Spinal cord (tissue), 9 donors: ENCODE measurements at regions not wholly inside any gene's neighbourhood (a gene's known extent, or its start where the extent isn't known, plus 50 kb on each side); places are given as distances from the start of the nearest gene placed in this dataset.
"Not testable (repeated sequence)": the region's sequence is repeated elsewhere in the genome, so short reads cannot be mapped to it uniquely, and the experiment has no call there.

Experiments used
- DNase-seq, 6 donors: peaks; one replicate each; pipeline versions ENCODE4 v3.0.0 to v3.0.0-alpha.2; 2013 to 2015; ENCODE audit warnings: low spot score in 6 of 6, low read depth in 4 of 6
- H3K27ac ChIP-seq: one replicate; pipeline ENCODE4 v1.5.1; 2013; ENCODE audit warnings: low read depth, low read length, control low read depth
- H3K27me3 ChIP-seq: one replicate; pipeline ENCODE4 v1.6.1; 2013; ENCODE audit warnings: low read length; ENCODE audit not compliant: control insufficient read depth, insufficient read depth
- H3K36me3 ChIP-seq: one replicate; pipeline ENCODE4 v1.6.1; 2013; ENCODE audit warnings: low read length; ENCODE audit not compliant: control insufficient read depth, insufficient read depth
- H3K4me1 ChIP-seq: one replicate; pipeline ENCODE4 v1.6.1; 2013; ENCODE audit warnings: low read length; ENCODE audit not compliant: control insufficient read depth, insufficient read depth
- H3K4me3 ChIP-seq: one replicate; pipeline ENCODE4 v1.5.1; 2013; ENCODE audit warnings: low read depth, low read length, control low read depth
- H3K9me3 ChIP-seq: one replicate; pipeline ENCODE4 v1.6.1; 2013; ENCODE audit warnings: low read length; ENCODE audit not compliant: control insufficient read depth, insufficient read depth
- WGBS: methylation state at CpG from one replicate; pipeline ENCODE4 v1.1.5; 2013; ENCODE audit warnings: missing lambda C conversion rate; ENCODE audit not compliant: insufficient coverage; 5-methylcytosine and 5-hydroxymethylcytosine counted together
- donor health status: healthy.

DNA sequence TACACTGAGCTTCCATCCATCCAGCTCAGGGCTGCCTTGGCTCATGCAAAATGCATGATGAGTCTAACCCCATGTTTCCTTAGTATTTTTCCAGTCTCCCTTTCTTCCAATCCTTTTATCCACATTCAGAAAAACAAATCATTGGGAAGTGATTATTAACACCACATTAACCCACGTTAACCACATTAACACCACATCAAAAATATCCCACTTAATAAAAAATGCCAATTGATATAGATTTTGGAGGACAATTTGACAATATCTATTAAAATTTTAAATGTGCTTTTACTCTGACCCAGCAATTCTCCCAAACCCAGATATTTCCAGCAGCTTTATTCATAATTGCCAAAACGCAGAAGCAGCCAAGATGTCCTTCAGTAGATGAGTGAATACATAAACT lies 75.6 kb upstream of the SRD5A3 start:
- no peaks in the 10 kb centered on the region for H3K27me3 ChIP-seq
- H3K4me1 ChIP-seq = no peaks in the 10 kb centered on the region
- no peak overlapping the region for H3K27ac ChIP-seq
- no peak for DNase-seq
- H3K9me3 ChIP-seq = no peaks in the 10 kb centered on the region
- no peak overlapping the region for H3K4me3 ChIP-seq
- no CpG with 5 or more reads among the region's 2 CpGs for WGBS
- no peaks in the 10 kb centered on the region for H3K36me3 ChIP-seq

- no peaks in the 10 kb centered on the region for H3K9me3 ChIP-seq
- no peak overlapping the region for H3K27ac ChIP-seq
- DNase-seq = no peak
- H3K4me3 ChIP-seq = no peak overlapping the region
- no peaks in the 10 kb centered on the region for H3K4me1 ChIP-seq
- H3K36me3 ChIP-seq = no peaks in the 10 kb centered on the region
- no peaks in the 10 kb centered on the region for H3K27me3 ChIP-seq
- no CpG with 5 or more reads among the region's 2 CpGs for WGBS
Observed at GRCh38 chr4:55272102-55272501, 73.9 kb upstream of the SRD5A3 start.

GRCh38 chr4:55272589-55272988 lies 73.5 kb upstream of the SRD5A3 start:
- DNase-seq = peak in 1 of 6 donors; percentile 35
- no peaks in the 10 kb centered on the region for H3K36me3 ChIP-seq
- WGBS = 86% methylated on average over 4 of the region's 8 CpGs

DNA sequence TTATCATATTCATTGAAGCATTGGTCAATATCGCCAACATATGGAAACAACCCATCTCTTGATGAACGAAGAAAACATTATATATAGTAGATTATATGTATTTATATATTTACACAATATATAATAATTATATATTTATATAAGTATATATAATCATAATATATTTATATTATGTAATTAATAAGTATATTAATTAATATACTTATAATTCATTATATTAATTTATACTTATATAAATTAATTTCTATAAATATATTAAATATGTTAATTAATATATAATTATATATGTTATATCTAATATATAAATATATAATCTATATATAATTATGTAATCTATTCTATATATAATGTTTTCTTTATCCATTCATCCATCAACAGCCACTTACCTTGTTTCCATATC lies 69.0 kb upstream of the SRD5A3 start:
- H3K27me3 ChIP-seq = no peaks in the 10 kb centered on the region
- no peak overlapping the region for H3K4me3 ChIP-seq
- H3K27ac ChIP-seq = no peak overlapping the region
- no peaks in the 10 kb centered on the region for H3K36me3 ChIP-seq
- no peak for DNase-seq
- no CpG with 5 or more reads among the region's 2 CpGs for WGBS
- no peaks in the 10 kb centered on the region for H3K4me1 ChIP-seq
- H3K9me3 ChIP-seq = no peaks in the 10 kb centered on the region

More at GRCh38 chr4:55272589-55272988, 73.5 kb upstream of the SRD5A3 start:
- no peak overlapping the region for H3K4me3 ChIP-seq
- H3K4me1 ChIP-seq = no peaks in the 10 kb centered on the region
- no peak overlapping the region for H3K27ac ChIP-seq
- no peaks in the 10 kb centered on the region for H3K27me3 ChIP-seq
- no peaks in the 10 kb centered on the region for H3K9me3 ChIP-seq

GRCh38 chr4:55278316-55278715 lies 67.7 kb upstream of the SRD5A3 start:
- no peak overlapping the region for H3K27ac ChIP-seq
- H3K9me3 ChIP-seq = no peaks in the 10 kb centered on the region
- no peaks in the 10 kb centered on the region for H3K4me1 ChIP-seq
- DNase-seq = no peak
- no CpG with 5 or more reads among the region's 1 CpG for WGBS
- H3K27me3 ChIP-seq = no peaks in the 10 kb centered on the region
- H3K36me3 ChIP-seq = no peaks in the 10 kb centered on the region
- no peak overlapping the region for H3K4me3 ChIP-seq

DNA sequence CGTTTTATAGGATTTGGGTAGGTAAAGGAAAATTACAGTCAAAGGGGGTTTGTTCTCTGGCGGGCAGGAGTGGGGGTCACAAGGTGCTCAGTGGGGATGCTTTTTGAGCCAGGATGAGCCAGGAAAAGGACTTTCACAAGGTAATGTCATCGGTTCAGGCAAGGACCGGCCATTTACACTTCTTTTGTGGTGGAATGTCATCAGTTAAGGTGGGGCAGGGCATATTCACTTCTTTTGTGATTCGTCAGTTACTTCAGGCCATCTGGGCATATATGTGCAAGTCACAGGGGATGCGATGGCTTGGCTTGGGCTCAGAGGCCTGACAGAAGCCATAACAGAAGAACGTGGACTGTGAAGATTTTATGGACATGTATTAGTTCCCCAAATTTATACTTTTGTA lies 65.6 kb upstream of the SRD5A3 start:
- not testable (repeated sequence) for H3K27ac ChIP-seq, H3K4me3 ChIP-seq, H3K36me3 ChIP-seq, H3K27me3 ChIP-seq, H3K9me3 ChIP-seq, DNase-seq, H3K4me1 ChIP-seq
- 46% methylated on average over 2 of the region's 7 CpGs for WGBS

DNA sequence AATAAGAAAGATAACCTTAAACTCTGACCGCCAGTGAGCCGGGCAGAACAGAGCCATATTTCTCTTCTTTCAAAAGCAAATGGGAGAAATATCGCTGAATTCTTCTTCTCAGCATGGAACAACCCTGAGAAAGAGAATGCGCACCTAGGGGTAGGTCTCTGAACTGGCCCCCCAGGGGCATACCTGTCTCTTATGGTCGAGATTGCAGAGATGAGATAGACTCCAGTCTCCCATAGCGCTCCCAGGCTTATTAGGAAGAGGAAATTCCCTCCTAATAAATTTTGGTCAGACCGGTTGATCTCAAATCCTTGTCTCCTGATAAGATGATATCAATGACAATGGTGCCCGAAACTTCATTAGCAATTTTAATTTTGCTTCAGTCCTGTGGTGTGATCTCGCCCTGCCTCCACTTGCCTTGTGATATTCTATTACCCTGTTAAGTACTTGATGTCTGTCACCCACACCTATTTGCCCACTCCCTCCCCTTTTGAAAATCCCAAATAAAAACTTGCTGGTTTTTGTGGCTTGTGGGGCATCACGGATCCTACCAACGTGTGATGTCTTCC lies 64.8 kb upstream of the SRD5A3 start:
- WGBS = 60% methylated on average over 3 of the region's 11 CpGs
- not testable (repeated sequence) for DNase-seq, H3K27me3 ChIP-seq, H3K9me3 ChIP-seq, H3K27ac ChIP-seq, H3K4me3 ChIP-seq, H3K4me1 ChIP-seq, H3K36me3 ChIP-seq

DNA sequence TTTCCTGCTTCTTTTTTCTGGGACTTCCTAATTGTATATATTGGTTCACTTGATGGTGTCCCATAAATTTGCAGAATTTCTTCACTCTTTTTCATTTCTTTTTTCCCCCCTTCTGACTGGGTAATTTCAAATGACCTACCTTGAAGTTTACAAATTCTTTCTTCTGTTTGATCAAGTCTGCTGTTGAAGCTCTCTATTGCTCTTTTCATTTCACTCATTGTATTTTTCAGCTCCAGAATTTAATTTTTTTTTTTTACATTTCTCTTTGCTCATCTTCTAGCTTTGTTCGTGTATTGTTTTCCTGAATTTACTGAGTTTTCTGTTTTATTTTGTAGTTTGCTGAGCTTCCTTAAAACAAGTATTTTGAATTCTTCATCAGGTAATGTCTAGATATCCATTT lies 61.7 kb upstream of the SRD5A3 start:
- no CpG with 5 or more reads among the region's 1 CpG for WGBS
- H3K27me3 ChIP-seq = no peaks in the 10 kb centered on the region

GRCh38 chr4:55291227-55291640 lies 54.8 kb upstream of the SRD5A3 start:
- peak in 1 of 6 donors; percentile 70 for DNase-seq
- H3K27ac ChIP-seq = no peak overlapping the region
- no CpG with 5 or more reads among the region's 3 CpGs for WGBS

More for the DNA sequence above, 61.7 kb upstream of the SRD5A3 start:
- Histone ChIP-seq H3K9me3 (peaks cover 10% of the 10 kb centered on the region), H3K4me3 (no peak overlapping the region), H3K36me3 (no peaks in the 10 kb centered on the region), H3K27ac (no peak overlapping the region), H3K4me1 (no peaks in the 10 kb centered on the region)
- no peak for DNase-seq

DNA sequence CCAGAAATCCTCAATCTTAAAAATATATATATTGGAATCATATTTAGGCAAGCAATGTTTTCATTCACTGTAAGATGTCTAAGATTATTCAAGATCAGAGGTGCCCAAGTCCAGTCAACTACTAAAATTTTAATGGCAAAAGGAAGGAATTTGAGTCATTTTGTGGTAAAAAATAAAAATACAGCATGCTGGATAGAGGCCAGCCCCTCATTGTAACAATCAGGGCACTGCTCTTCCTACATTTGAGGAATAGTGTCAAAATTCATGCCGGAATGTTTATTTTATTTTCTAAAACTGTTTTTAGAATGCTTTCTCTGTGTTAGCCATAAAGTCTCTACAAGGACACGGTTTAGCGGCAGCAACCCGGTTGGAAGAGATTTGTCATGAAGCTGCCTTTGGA lies 49.9 kb upstream of the SRD5A3 start:
- Histone ChIP-seq H3K9me3 (no peaks in the 10 kb centered on the region), H3K36me3 (no peaks in the 10 kb centered on the region), H3K27ac (no peak overlapping the region), H3K27me3 (no peaks in the 10 kb centered on the region), H3K4me3 (no peak overlapping the region), H3K4me1 (peaks cover 2% of the 10 kb centered on the region)
- WGBS = no CpG with 5 or more reads among the region's 4 CpGs
- no peak for DNase-seq

More at GRCh38 chr4:55291227-55291640, 54.8 kb upstream of the SRD5A3 start:
- no peaks in the 10 kb centered on the region for H3K27me3 ChIP-seq
- no peak overlapping the region for H3K4me3 ChIP-seq
- no peaks in the 10 kb centered on the region for H3K36me3 ChIP-seq
- H3K4me1 ChIP-seq = peaks cover 2% of the 10 kb centered on the region
- no peaks in the 10 kb centered on the region for H3K9me3 ChIP-seq
